ENCODE measurements at regions not wholly inside any gene's neighbourhood (a gene's known extent, or its start where the extent isn't known, plus 50 kb on each side); places are given as distances from the start of the nearest gene placed in this dataset.

GRCh38 chr13:61204025-61204424 lies 211.6 kb downstream of the PCDH20 start:
- dilution Hi-C loops (cut with MboI; ENCODE audit: extremely low pct_ligation_motif_present, low sequenced_read_pairs), result no loop called here
- Histone ChIP-seq H3K4me2 (ENCODE audit: control insufficient read depth, extremely low read depth, insufficient read depth, low read depth, low read length) (no peak overlapping the region), H3K9me3 (ENCODE audit: control insufficient read depth, low read depth, low read length) (no peaks in the 10 kb centered on the region), H3K79me2 (ENCODE audit: control insufficient read depth, insufficient read depth, low read length) (no peaks in the 10 kb centered on the region), H4K20me1 (ENCODE audit: control insufficient read depth, extremely low read depth, insufficient read depth, low read length) (no peaks in the 10 kb centered on the region), H3K27ac (ENCODE audit: control insufficient read depth, insufficient read depth, low read length) (no peak overlapping the region), H3K4me3 (ENCODE audit: control insufficient read depth in 2 of 3, extremely low read depth in 1 of 3, insufficient read depth in 2 of 3, low read depth in 1 of 3, low read length in 3 of 3) (no peak overlapping the region), H3K27me3 (ENCODE audit: control insufficient read depth, extremely low read depth, insufficient read depth, low read length) (no peaks in the 10 kb centered on the region), H3K4me1 (ENCODE audit: control insufficient read depth, extremely low read depth, insufficient read depth, low read length) (no peaks in the 10 kb centered on the region), H3K9ac (ENCODE audit: control insufficient read depth, extremely low read depth, insufficient read depth, low read length) (no peak overlapping the region), H2AFZ (ENCODE audit: control insufficient read depth, low read length) (no peak overlapping the region), H3K36me3 (ENCODE audit: control insufficient read depth in 2 of 2, extremely low read depth in 1 of 2, insufficient read depth in 2 of 2, low read length in 2 of 2) (no peaks in the 10 kb centered on the region), H3K9me1 (ENCODE audit: control insufficient read depth, extremely low read depth, insufficient read depth, low read length) (no peaks in the 10 kb centered on the region)
- DNase-seq (ENCODE audit: low read depth, low spot score), result no peak
- FAIRE-seq, result no peak
- TF ChIP-seq CTCF (optimal IDR thresholded peaks at IDR 0.05 in 1 of 3, IDR thresholded peaks at IDR 0.05 in 1 of 3, conservative IDR thresholded peaks at IDR 0.05 in 1 of 3; ENCODE audit: extremely low read depth in 1 of 3, insufficient read depth in 2 of 3, low read length in 3 of 3), result no peak
- no peak for TF ChIP-seq EZH2 (IDR thresholded peaks at IDR 0.05; ENCODE audit: low read length)

GRCh38 chr13:61202042-61202441 lies 213.6 kb downstream of the PCDH20 start:
- Histone ChIP-seq H3K27me3 (ENCODE audit: control insufficient read depth, extremely low read depth, insufficient read depth, low read length) (no peaks in the 10 kb centered on the region), H3K4me3 (ENCODE audit: control insufficient read depth in 2 of 3, extremely low read depth in 1 of 3, insufficient read depth in 2 of 3, low read depth in 1 of 3, low read length in 3 of 3) (no peak overlapping the region), H3K4me1 (ENCODE audit: control insufficient read depth, extremely low read depth, insufficient read depth, low read length) (no peaks in the 10 kb centered on the region), H3K79me2 (ENCODE audit: control insufficient read depth, insufficient read depth, low read length) (no peaks in the 10 kb centered on the region), H3K27ac (ENCODE audit: control insufficient read depth, insufficient read depth, low read length) (no peak overlapping the region), H3K9me1 (ENCODE audit: control insufficient read depth, extremely low read depth, insufficient read depth, low read length) (no peaks in the 10 kb centered on the region), H3K36me3 (ENCODE audit: control insufficient read depth in 2 of 2, extremely low read depth in 1 of 2, insufficient read depth in 2 of 2, low read length in 2 of 2) (no peaks in the 10 kb centered on the region), H3K9me3 (ENCODE audit: control insufficient read depth, low read depth, low read length) (no peaks in the 10 kb centered on the region), H2AFZ (ENCODE audit: control insufficient read depth, low read length) (no peak overlapping the region), H4K20me1 (ENCODE audit: control insufficient read depth, extremely low read depth, insufficient read depth, low read length) (no peaks in the 10 kb centered on the region), H3K9ac (ENCODE audit: control insufficient read depth, extremely low read depth, insufficient read depth, low read length) (no peak overlapping the region), H3K4me2 (ENCODE audit: control insufficient read depth, extremely low read depth, insufficient read depth, low read depth, low read length) (no peak overlapping the region)
- FAIRE-seq, result no peak
- no peak for DNase-seq (ENCODE audit: low read depth, low spot score)
- no peak for TF ChIP-seq CTCF (optimal IDR thresholded peaks at IDR 0.05 in 1 of 3, IDR thresholded peaks at IDR 0.05 in 1 of 3, conservative IDR thresholded peaks at IDR 0.05 in 1 of 3; ENCODE audit: extremely low read depth in 1 of 3, insufficient read depth in 2 of 3, low read length in 3 of 3)
- TF ChIP-seq EZH2 (IDR thresholded peaks at IDR 0.05; ENCODE audit: low read length), result no peak
- dilution Hi-C loops (cut with MboI; ENCODE audit: extremely low pct_ligation_motif_present, low sequenced_read_pairs), result no loop called here
